ENCODE measurements at regions not wholly inside any gene's neighbourhood (a gene's known extent, or its start where the extent isn't known, plus 50 kb on each side); places are given as distances from the start of the nearest gene placed in this dataset.
A peak's percentile ranks its signal among the peaks of the same experiment; 100 is the strongest.

DNA sequence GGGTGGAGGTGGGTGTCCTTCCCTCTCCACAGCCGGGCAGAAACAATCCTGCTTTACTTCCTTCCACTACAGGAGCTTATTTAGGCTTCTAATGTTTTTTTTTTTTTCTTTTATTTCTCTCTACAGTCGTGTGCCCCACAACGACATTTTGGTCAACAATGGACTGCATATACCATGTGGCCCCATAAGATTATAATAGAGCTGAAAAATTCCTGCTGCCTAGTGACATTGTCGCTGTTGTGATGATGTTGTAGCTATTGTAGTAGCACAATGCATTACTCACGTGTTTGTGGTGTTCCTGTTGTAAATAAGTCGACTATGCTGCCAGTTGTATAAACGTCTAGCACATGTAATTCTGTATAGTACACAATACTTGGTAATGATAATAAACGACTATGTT, 153.7 kb downstream of the IL20RB start:
- DNase-seq (ENCODE audit: extremely low read depth, insufficient read length): no peak
- H3K27me3 ChIP-seq (replicated peaks; ENCODE audit: control insufficient read depth, insufficient read depth, low read length): no peaks in the 10 kb centered on the region
- no peak for TF ChIP-seq CTCF (IDR thresholded peaks at IDR 0.05; ENCODE audit: insufficient read depth, low read length, poor library complexity, severe bottlenecking)
- H3K4me3 ChIP-seq (replicated peaks; ENCODE audit: low read depth, low read length): no peak overlapping the region
- H3K36me3 ChIP-seq (ENCODE audit: control insufficient read depth, insufficient read depth, low read length): no peaks in the 10 kb centered on the region

GRCh38 chr3:137116619-137117018, 158.8 kb downstream of the IL20RB start:
- no peaks in the 10 kb centered on the region for H3K36me3 ChIP-seq (ENCODE audit: control insufficient read depth, insufficient read depth, low read length)
- H3K4me3 ChIP-seq (replicated peaks; ENCODE audit: low read depth, low read length): no peak overlapping the region
- DNase-seq (ENCODE audit: extremely low read depth, insufficient read length): no peak
- TF ChIP-seq CTCF (IDR thresholded peaks at IDR 0.05; ENCODE audit: insufficient read depth, low read length, poor library complexity, severe bottlenecking): no peak
- no peaks in the 10 kb centered on the region for H3K27me3 ChIP-seq (replicated peaks; ENCODE audit: control insufficient read depth, insufficient read depth, low read length)

DNA sequence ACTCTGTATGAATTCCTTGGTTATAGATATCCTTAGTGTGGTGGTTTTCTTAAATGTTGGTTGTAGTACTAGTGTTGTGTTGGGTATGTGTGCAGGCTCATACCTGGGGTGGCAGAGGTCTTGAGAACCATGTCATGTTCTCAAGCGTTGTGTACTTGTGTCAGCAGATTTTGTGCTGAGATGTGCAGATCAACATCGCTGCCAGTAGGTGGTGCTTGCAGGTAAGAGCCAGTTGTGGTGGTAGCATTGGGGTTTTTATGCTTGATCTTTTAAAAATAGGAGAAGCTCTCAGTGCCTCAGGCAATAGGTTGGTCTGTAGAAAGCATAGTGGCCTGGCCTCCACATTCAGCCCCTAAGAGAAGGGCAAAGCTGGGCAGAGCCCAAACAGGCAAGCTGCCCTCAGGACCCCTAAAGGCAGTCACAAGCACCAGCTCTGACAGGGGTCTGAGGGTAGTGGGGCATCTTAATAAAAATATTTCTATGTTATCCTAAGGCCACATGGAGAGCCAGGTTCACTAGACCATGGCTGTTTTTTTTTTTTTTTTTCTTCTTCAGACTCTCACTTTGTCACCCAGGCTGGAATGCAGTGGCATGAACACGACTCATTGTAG, 164.0 kb downstream of the IL20RB start:
- H3K27me3 ChIP-seq (replicated peaks; ENCODE audit: control insufficient read depth, insufficient read depth, low read length): no peaks in the 10 kb centered on the region
- H3K4me3 ChIP-seq (replicated peaks; ENCODE audit: low read depth, low read length): no peak overlapping the region
- peak; percentile 25 for DNase-seq (ENCODE audit: extremely low read depth, insufficient read length)
- TF ChIP-seq CTCF (IDR thresholded peaks at IDR 0.05; ENCODE audit: insufficient read depth, low read length, poor library complexity, severe bottlenecking): peak; percentile 78
- H3K36me3 ChIP-seq (ENCODE audit: control insufficient read depth, insufficient read depth, low read length): no peaks in the 10 kb centered on the region

- no peak for TF ChIP-seq CTCF (IDR thresholded peaks at IDR 0.05; ENCODE audit: insufficient read depth, low read length, poor library complexity, severe bottlenecking)
- no peaks in the 10 kb centered on the region; the same call in 1 of the 2 replicates for H3K27me3 ChIP-seq (replicated peaks; ENCODE audit: control insufficient read depth, insufficient read depth, low read length)
- H3K36me3 ChIP-seq (ENCODE audit: control insufficient read depth, insufficient read depth, low read length): no peaks in the 10 kb centered on the region
- H3K4me3 ChIP-seq (replicated peaks; ENCODE audit: low read depth, low read length): no peak overlapping the region
- DNase-seq (ENCODE audit: extremely low read depth, insufficient read length): no peak
Measured at GRCh38 chr3:137131081-137131480, 173.3 kb downstream of the IL20RB start.

- no peak for DNase-seq (ENCODE audit: extremely low read depth, insufficient read length)
- Histone ChIP-seq H3K27me3 (replicated peaks; ENCODE audit: control insufficient read depth, insufficient read depth, low read length) (no peaks in the 10 kb centered on the region; the same call in 1 of the 2 replicates), H3K36me3 (ENCODE audit: control insufficient read depth, insufficient read depth, low read length) (no peaks in the 10 kb centered on the region), H3K4me3 (replicated peaks; ENCODE audit: low read depth, low read length) (no peak overlapping the region)
- TF ChIP-seq CTCF (IDR thresholded peaks at IDR 0.05; ENCODE audit: insufficient read depth, low read length, poor library complexity, severe bottlenecking): no peak
Measured at GRCh38 chr3:137134431-137134830, 176.6 kb downstream of the IL20RB start.

DNA sequence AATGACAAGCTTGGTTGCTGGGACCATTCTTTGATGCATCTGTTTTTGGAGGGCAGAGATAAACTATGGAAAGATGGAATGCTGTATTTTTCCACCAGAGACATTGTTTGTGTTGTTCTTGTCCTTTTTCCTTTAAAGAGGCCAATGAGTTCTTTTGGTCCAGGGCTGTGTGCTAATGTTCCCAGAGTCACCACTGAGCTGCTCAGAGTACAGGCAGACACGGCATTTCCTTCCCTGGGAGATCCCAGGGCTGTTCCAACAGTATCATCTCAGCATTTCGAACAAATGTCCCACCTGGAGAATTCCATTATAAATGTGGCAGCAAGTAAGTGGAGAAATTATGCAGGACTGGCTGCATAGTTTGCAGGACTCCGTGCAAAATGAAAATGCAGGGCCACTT, 190.6 kb downstream of the IL20RB start:
- TF ChIP-seq CTCF (IDR thresholded peaks at IDR 0.05; ENCODE audit: insufficient read depth, low read length, poor library complexity, severe bottlenecking): no peak
- no peak for DNase-seq (ENCODE audit: extremely low read depth, insufficient read length)
- no peaks in the 10 kb centered on the region for H3K27me3 ChIP-seq (replicated peaks; ENCODE audit: control insufficient read depth, insufficient read depth, low read length)
- no peak overlapping the region for H3K4me3 ChIP-seq (replicated peaks; ENCODE audit: low read depth, low read length)
- H3K36me3 ChIP-seq (ENCODE audit: control insufficient read depth, insufficient read depth, low read length): no peaks in the 10 kb centered on the region

Measured in GM06990 (cell line).